HepG2 (cell line): ENCODE measurements at regions not wholly inside any gene's neighbourhood (a gene's known extent, or its start where the extent isn't known, plus 50 kb on each side); places are given as distances from the start of the nearest gene placed in this dataset.

Source experiments
- PHF20 ChIP-seq: sonication (generic); formaldehyde crosslinking; IDR thresholded peaks from 2 replicates; pipeline ENCODE4 v1.5.0; 2020; ENCODE audit warnings: mild to moderate bottlenecking, missing genetic modification reagents
- POLR2A ChIP-seq, 2 experiments: IDR thresholded peaks; 2 replicates each; pipeline ENCODE4 v1.6.1; 2011; ENCODE audit warnings: low read depth in 2 of 2, low read length in 2 of 2, mild to moderate bottlenecking in 1 of 2, moderate library complexity in 1 of 2; ENCODE audit not compliant: insufficient read depth in 1 of 2
- POLR2AphosphoS2 ChIP-seq: IDR thresholded peaks from 2 replicates; pipeline ENCODE4 v1.6.1; 2011; ENCODE audit warnings: low read depth, low read length, improper control_type of control experiment
- TF ChIP-seq, protein P1 (sequence below): sonication (generic); formaldehyde crosslinking; IDR thresholded peaks from 2 replicates; pipeline ENCODE4 v1.4.0; 2020; ENCODE audit warnings: missing genetic modification reagents, mild to moderate bottlenecking, borderline replicate concordance
- TF ChIP-seq, protein P2 (sequence below): sonication (generic); formaldehyde crosslinking; IDR thresholded peaks from 2 replicates; pipeline ENCODE4 v1.8.1; 2023; ENCODE audit warnings: missing genetic modification reagents, inconsistent platforms, borderline replicate concordance

DNA sequence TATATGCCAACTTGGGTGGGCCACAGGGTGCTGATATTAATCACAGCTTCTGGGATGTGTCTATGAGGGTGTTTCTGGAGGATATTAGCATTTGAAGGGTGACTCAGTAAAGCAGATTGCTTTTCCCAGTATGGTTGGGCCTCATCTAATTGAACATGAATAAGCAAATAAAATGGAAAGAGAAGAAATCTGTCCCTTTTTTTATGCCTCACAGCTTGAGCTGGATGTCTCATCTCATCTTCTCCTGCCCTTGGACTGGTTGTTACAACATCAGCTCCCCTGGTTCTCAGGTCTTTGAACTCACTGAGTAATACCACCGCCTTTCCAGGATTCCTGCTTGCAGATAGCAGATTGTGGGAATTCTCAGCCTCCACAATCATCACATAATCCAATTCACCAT is 1149.2 kb downstream of the PCDH18 start:
- no peak for TF ChIP-seq POLR2A (IDR thresholded peaks at IDR 0.05; ENCODE audit: insufficient read depth in 1 of 2, low read depth in 2 of 2, low read length in 2 of 2)
- no peak for TF ChIP-seq POLR2AphosphoS2
- TF ChIP-seq, protein P1, sequence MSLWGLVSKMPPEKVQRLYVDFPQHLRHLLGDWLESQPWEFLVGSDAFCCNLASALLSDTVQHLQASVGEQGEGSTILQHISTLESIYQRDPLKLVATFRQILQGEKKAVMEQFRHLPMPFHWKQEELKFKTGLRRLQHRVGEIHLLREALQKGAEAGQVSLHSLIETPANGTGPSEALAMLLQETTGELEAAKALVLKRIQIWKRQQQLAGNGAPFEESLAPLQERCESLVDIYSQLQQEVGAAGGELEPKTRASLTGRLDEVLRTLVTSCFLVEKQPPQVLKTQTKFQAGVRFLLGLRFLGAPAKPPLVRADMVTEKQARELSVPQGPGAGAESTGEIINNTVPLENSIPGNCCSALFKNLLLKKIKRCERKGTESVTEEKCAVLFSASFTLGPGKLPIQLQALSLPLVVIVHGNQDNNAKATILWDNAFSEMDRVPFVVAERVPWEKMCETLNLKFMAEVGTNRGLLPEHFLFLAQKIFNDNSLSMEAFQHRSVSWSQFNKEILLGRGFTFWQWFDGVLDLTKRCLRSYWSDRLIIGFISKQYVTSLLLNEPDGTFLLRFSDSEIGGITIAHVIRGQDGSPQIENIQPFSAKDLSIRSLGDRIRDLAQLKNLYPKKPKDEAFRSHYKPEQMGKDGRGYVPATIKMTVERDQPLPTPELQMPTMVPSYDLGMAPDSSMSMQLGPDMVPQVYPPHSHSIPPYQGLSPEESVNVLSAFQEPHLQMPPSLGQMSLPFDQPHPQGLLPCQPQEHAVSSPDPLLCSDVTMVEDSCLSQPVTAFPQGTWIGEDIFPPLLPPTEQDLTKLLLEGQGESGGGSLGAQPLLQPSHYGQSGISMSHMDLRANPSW (CRISPR knock-in tag) = no peak
- TF ChIP-seq, protein P2, sequence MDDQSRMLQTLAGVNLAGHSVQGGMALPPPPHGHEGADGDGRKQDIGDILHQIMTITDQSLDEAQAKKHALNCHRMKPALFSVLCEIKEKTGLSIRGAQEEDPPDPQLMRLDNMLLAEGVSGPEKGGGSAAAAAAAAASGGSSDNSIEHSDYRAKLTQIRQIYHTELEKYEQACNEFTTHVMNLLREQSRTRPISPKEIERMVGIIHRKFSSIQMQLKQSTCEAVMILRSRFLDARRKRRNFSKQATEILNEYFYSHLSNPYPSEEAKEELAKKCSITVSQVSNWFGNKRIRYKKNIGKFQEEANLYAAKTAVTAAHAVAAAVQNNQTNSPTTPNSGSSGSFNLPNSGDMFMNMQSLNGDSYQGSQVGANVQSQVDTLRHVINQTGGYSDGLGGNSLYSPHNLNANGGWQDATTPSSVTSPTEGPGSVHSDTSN = no peak
- TF ChIP-seq PHF20 (CRISPR knock-in tag) = no peak
